ENCODE measurements at regions not wholly inside any gene's neighbourhood (a gene's known extent, or its start where the extent isn't known, plus 50 kb on each side); places are given as distances from the start of the nearest gene placed in this dataset.

- no peak for TF ChIP-seq YY1 (IDR thresholded peaks at IDR 0.05)
- TF ChIP-seq CTCF (IDR thresholded peaks at IDR 0.05; ENCODE audit: low read depth, low read length, missing input control) = no peak
- no peak for TF ChIP-seq TAF1 (conservative IDR thresholded peaks at IDR 0.05)
- no peak for TF ChIP-seq REST (IDR thresholded peaks at IDR 0.05)
- TF ChIP-seq HNF4A (conservative IDR thresholded peaks at IDR 0.05) = no peak
- TF ChIP-seq ATF3 (IDR thresholded peaks at IDR 0.05) = no peak
- no peak for TF ChIP-seq ZBTB33 (IDR thresholded peaks at IDR 0.05)
- no peak for TF ChIP-seq RAD21 (IDR thresholded peaks at IDR 0.05)
- no peak for TF ChIP-seq FOXA1 (IDR thresholded peaks at IDR 0.05)
- no peak for TF ChIP-seq MAX (IDR thresholded peaks at IDR 0.05)
Measured at GRCh38 chr15:62803856-62804400, 238.6 kb upstream of the TPM1 start.

Measured in liver (tissue), 3 donors.